Naive B cell (primary cell): ENCODE measurements at regions not wholly inside any gene's neighbourhood (a gene's known extent, or its start where the extent isn't known, plus 50 kb on each side); places are given as distances from the start of the nearest gene placed in this dataset.
A peak's percentile ranks its signal among the peaks of the same experiment; 100 is the strongest.
"Not testable (repeated sequence)": the region's sequence is repeated elsewhere in the genome, so short reads cannot be mapped to it uniquely, and the experiment has no call there.

Experiments
- ATAC-seq, 2 donors: fragments of 150-1000 bp; cut with Tn5 transposase; 2 replicates each; pipeline ENCODE4 v1.10.0; 2021; ENCODE audit warnings: low read depth in 2 of 2, mild to moderate bottlenecking in 2 of 2, moderate library complexity in 2 of 2
- DNase-seq: peaks from one replicate; pipeline ENCODE4 v3.0.0; 2022
- H3K27ac Mint-ChIP-seq, 6 donors: one replicate each; pipeline ENCODE4 v1.8.0; 2020 to 2022; ENCODE audit warnings: mild to moderate bottlenecking in 6 of 6, mixed read lengths in 6 of 6, moderate library complexity in 5 of 6, inconsistent platforms in 2 of 6
- H3K27me3 Mint-ChIP-seq, 3 donors: one replicate each; pipeline ENCODE4 v1.8.0; 2021 to 2022; ENCODE audit warnings: mixed read lengths in 3 of 3, mild to moderate bottlenecking in 1 of 3
- H3K36me3 Mint-ChIP-seq, 2 donors: one replicate each; pipeline ENCODE4 v1.8.0; 2020 to 2022; ENCODE audit warnings: mixed read lengths in 2 of 2, inconsistent platforms in 1 of 2, mild to moderate bottlenecking in 1 of 2
- H3K4me1 Mint-ChIP-seq, 3 donors: one replicate each; pipeline ENCODE4 v1.8.0; 2020 to 2022; ENCODE audit warnings: mixed read lengths in 3 of 3, inconsistent platforms in 1 of 3, mild to moderate bottlenecking in 1 of 3, moderate library complexity in 1 of 3
- H3K4me3 Mint-ChIP-seq, 8 donors: one replicate each; pipeline ENCODE4 v1.8.0; 2020 to 2022; ENCODE audit warnings: mild to moderate bottlenecking in 8 of 8, mixed read lengths in 8 of 8, moderate library complexity in 8 of 8, inconsistent platforms in 2 of 8
- H3K9me3 Mint-ChIP-seq, 7 donors: one replicate each; pipeline ENCODE4 v1.8.0; 2020 to 2022; ENCODE audit warnings: mixed read lengths in 7 of 7, mild to moderate bottlenecking in 5 of 7, inconsistent platforms in 2 of 7, moderate library complexity in 1 of 7

DNA sequence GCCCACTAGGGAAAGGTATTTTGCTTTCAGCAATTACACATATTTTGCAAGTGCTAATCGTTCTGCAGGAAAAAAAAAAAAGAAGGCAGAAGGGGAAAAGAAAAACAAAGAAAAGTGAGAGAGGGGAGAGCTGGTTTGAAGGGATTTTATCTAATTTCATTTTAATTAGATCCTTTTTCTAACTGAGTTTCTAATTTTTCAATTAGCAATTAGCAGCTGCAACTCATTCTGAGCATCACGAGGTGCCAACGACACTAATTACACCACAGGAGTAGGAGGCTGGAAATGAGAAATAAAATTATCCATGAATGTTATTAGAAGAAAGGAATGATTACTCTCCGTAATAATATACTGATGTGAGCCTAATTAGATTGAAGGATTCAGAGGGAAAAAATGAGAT lies 481.0 kb upstream of the CAMK1G start:
- no peak overlapping the region for H3K4me3 Mint-ChIP-seq
- ATAC-seq (no peak), DNase-seq (no peak)
- H3K27me3 Mint-ChIP-seq: peaks cover 0 to 13% (median 7%) of the 10 kb centered on the region in 3 donors
- H3K4me1 Mint-ChIP-seq: no peaks in the 10 kb centered on the region
- H3K36me3 Mint-ChIP-seq: no peaks in the 10 kb centered on the region
- H3K27ac Mint-ChIP-seq: no peak overlapping the region
- H3K9me3 Mint-ChIP-seq: no peaks in the 10 kb centered on the region

DNA sequence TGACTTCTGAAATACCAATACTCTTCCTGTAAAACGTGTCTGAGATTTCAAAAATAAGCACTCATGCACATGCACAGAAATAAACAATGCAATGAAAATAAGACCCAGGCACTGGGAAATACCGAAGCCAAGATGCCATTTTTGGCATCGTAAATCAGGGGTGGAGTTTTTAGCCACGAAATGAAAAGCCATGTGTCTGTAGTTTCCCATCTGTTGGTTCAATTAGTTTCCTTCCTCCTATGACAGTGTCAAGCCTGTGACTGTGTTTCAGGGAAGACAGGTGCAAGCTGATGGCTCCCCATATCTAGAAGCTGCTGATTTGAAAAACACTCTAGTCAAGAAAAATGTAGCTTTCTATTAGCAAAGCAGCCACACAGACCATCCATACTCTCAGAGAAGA lies 480.4 kb upstream of the CAMK1G start:
- DNase-seq (no peak), ATAC-seq (no peak)
- Mint-ChIP-seq H3K4me1 (no peaks in the 10 kb centered on the region), H3K27me3 (peaks cover 0 to 13% (median 7%) of the 10 kb centered on the region in 3 donors), H3K4me3 (no peak overlapping the region), H3K27ac (no peak overlapping the region), H3K9me3 (no peaks in the 10 kb centered on the region), H3K36me3 (no peaks in the 10 kb centered on the region)

GRCh38 chr1:209104646-209105045 lies 478.9 kb upstream of the CAMK1G start:
- Mint-ChIP-seq H3K27me3 (peaks cover 0 to 13% (median 7%) of the 10 kb centered on the region in 3 donors), H3K27ac (no peak overlapping the region), H3K4me3 (no peak overlapping the region), H3K9me3 (no peaks in the 10 kb centered on the region), H3K4me1 (no peaks in the 10 kb centered on the region), H3K36me3 (no peaks in the 10 kb centered on the region)
- DNase-seq: no peak
- ATAC-seq: no peak

DNA sequence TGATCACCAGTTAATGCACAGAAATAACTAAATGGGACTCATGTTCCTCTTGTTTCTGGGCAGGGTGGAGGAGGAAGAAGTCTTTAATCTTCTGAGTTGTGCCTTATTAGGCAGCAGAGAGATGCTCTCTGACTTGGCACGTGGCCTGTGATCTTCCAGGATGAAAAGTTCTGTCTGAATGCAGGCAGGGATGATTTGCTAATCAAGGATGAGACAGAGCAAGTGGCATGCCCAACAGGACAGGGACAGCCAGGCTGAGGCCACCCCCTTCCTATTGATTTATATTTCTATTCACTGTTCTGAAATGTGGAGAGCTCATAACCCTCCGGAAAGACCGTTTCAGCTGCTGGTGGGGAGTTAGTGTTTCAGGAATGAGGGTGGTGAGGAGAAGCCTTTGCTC lies 477.8 kb upstream of the CAMK1G start:
- no peaks in the 10 kb centered on the region for H3K36me3 Mint-ChIP-seq
- no peak for ATAC-seq
- H3K4me1 Mint-ChIP-seq: no peaks in the 10 kb centered on the region
- no peak for DNase-seq
- H3K27me3 Mint-ChIP-seq: peaks cover 0 to 13% (median 7%) of the 10 kb centered on the region in 3 donors
- no peaks in the 10 kb centered on the region for H3K9me3 Mint-ChIP-seq
- H3K27ac Mint-ChIP-seq: no peak overlapping the region
- no peak overlapping the region for H3K4me3 Mint-ChIP-seq

- Mint-ChIP-seq H3K4me1 (no peaks in the 10 kb centered on the region), H3K36me3 (no peaks in the 10 kb centered on the region), H3K27me3 (peaks cover 0 to 10% (median 2%) of the 10 kb centered on the region in 3 donors), H3K4me3 (no peak overlapping the region), H3K9me3 (no peaks in the 10 kb centered on the region), H3K27ac (peak overlapping the region in 1 of 6 donors; percentile 25)
- no peak for DNase-seq
- ATAC-seq: no peak
Measured at GRCh38 chr1:209106237-209106741, 477.2 kb upstream of the CAMK1G start.

DNA sequence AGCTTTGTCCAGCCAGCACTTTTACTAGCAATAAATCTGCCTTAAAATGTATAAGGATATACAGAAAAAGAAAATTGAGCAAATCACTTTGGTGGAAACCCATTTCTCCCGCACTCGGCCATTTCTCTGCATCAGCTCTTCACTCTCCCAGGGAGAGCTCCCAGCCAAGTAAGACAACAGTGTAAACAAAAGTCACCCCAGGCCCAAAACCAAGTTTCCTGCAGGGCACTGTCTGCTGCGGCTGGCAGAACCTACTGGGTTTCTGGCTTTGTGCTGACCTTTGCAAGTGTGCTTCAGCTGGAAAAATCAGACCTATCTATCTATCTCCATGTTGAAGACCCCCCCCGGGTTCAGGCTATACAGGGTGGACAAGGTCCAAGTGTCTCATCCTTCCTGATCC lies 476.7 kb upstream of the CAMK1G start:
- no peak overlapping the region for H3K4me3 Mint-ChIP-seq
- DNase-seq (no peak), ATAC-seq (no peak)
- no peak overlapping the region for H3K27ac Mint-ChIP-seq
- H3K9me3 Mint-ChIP-seq: no peaks in the 10 kb centered on the region
- H3K36me3 Mint-ChIP-seq: no peaks in the 10 kb centered on the region
- H3K4me1 Mint-ChIP-seq: no peaks in the 10 kb centered on the region
- H3K27me3 Mint-ChIP-seq: peaks cover 0 to 9% (median 0%) of the 10 kb centered on the region in 3 donors

GRCh38 chr1:209107535-209107934 lies 476.0 kb upstream of the CAMK1G start:
- H3K9me3 Mint-ChIP-seq: no peaks in the 10 kb centered on the region
- H3K27me3 Mint-ChIP-seq: peaks cover 0 to 9% (median 0%) of the 10 kb centered on the region in 3 donors
- no peak for ATAC-seq
- H3K27ac Mint-ChIP-seq: no peak overlapping the region
- H3K36me3 Mint-ChIP-seq: no peaks in the 10 kb centered on the region
- no peak for DNase-seq
- H3K4me3 Mint-ChIP-seq: no peak overlapping the region
- H3K4me1 Mint-ChIP-seq: no peaks in the 10 kb centered on the region

DNA sequence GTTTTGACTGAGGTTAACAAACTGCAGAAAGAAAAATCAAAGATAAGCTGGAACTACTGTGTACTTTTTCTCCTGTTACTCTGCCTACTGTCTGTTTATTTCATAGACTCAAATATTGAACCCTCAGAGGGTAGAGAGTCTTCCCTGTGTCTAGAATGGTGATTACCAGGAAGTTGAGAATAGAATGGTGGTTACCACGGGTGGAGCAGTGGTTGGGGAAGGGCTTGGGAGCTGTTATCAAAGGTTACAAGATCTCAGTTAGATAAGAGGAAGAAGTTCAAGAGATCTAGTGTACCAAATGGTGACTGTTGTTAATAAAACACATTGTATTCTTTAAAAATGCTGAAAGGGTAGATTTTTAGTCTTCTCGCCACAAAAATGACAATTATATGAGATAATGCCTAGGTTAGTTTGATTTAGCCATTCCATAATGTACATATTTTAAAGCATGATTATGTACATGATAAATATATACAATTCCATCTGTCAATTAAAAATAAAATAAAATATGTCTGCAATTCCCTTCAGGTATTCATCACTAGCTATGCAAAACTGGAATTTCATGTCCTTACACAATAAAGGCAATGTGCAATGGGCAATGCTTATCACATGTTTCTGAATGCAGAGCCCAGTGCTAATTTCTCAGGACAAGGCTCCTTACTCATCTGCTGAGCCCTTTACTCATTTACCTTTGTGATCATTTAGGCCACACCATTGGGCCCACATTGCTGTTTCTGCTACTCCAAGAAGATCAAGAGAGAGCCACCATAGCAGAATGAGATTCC lies 474.3 kb upstream of the CAMK1G start:
- no peaks in the 10 kb centered on the region for H3K9me3 Mint-ChIP-seq
- DNase-seq (no peak), ATAC-seq (no peak)
- no peak overlapping the region for H3K4me3 Mint-ChIP-seq
- H3K4me1 Mint-ChIP-seq: no peaks in the 10 kb centered on the region
- H3K36me3 Mint-ChIP-seq: no peaks in the 10 kb centered on the region
- H3K27me3 Mint-ChIP-seq: peaks cover 0 to 8% (median 0%) of the 10 kb centered on the region in 3 donors
- no peak overlapping the region for H3K27ac Mint-ChIP-seq

GRCh38 chr1:209113521-209113920 lies 470.0 kb upstream of the CAMK1G start:
- no peak overlapping the region for H3K27ac Mint-ChIP-seq
- H3K4me3 Mint-ChIP-seq: no peak overlapping the region
- H3K4me1 Mint-ChIP-seq: no peaks in the 10 kb centered on the region
- no peak for ATAC-seq
- H3K36me3 Mint-ChIP-seq: no peaks in the 10 kb centered on the region
- H3K27me3 Mint-ChIP-seq: peaks cover 0 to 6% (median 0%) of the 10 kb centered on the region in 3 donors
- DNase-seq: no peak
- H3K9me3 Mint-ChIP-seq: peaks cover 0 to 2% (median 0%) of the 10 kb centered on the region in 7 donors

- peaks cover 0 to 4% (median 2%) of the 10 kb centered on the region in 7 donors for H3K9me3 Mint-ChIP-seq
- no peak overlapping the region for H3K27ac Mint-ChIP-seq
- peaks cover 2 to 11% (median 9%) of the 10 kb centered on the region in 3 donors for H3K27me3 Mint-ChIP-seq
- ATAC-seq: no peak
- no peak overlapping the region for H3K4me3 Mint-ChIP-seq
- no peaks in the 10 kb centered on the region for H3K4me1 Mint-ChIP-seq
- no peaks in the 10 kb centered on the region for H3K36me3 Mint-ChIP-seq
- no peak for DNase-seq
Measured at GRCh38 chr1:209116705-209117104, 466.8 kb upstream of the CAMK1G start.

DNA sequence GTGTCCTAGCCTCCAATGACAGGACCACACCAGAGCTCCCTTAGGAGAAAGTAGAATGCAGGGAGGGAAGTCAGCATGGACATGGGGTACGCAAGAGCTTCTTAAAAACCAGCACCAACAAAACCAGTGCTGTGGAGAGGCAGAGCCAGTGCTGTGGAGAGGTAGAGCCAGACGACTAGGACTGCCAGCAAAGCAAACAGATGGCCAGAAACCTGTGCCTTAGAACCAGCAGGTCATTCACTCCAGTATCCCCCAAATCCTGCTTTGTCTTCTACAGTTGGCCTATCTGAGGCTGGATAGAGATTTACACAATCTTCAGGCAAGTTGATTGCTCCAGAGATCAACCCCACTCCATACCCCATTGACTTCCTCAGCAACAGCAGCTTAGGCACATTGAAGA lies 459.9 kb upstream of the CAMK1G start:
- Mint-ChIP-seq H3K27ac (no peak overlapping the region), H3K4me3 (no peak overlapping the region), H3K36me3 (no peaks in the 10 kb centered on the region), H3K27me3 (peaks cover 7 to 14% (median 11%) of the 10 kb centered on the region in 3 donors), H3K9me3 (peaks cover 0 to 11% (median 4%) of the 10 kb centered on the region in 7 donors), H3K4me1 (no peaks in the 10 kb centered on the region)
- ATAC-seq: no peak
- DNase-seq: no peak

DNA sequence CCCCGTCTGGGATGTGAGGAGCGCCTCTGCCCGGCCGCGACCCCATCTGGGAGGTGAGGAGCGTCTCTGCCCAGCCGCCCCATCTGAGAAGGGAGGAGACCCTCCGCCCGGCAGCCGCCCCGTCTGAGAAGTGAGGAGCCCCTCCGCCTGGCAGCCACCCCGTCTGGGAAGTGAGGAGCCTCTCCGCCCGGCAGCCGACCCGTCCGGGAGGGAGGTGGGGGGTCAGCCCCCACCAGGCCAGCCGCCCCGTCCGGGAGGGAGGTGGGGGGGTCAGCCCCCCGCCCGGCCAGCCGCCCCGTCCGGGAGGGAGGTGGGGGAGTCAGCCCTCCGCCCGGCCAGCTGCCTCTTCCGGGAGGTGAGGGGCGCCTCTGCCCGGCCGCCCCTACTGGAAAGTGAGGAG lies 454.4 kb upstream of the CAMK1G start:
- peaks cover 0 to 11% (median 2%) of the 10 kb centered on the region in 7 donors for H3K9me3 Mint-ChIP-seq
- not testable (repeated sequence) for H3K36me3 Mint-ChIP-seq, ATAC-seq, H3K4me1 Mint-ChIP-seq, H3K27ac Mint-ChIP-seq, H3K4me3 Mint-ChIP-seq, DNase-seq, H3K27me3 Mint-ChIP-seq

- Mint-ChIP-seq H3K4me3 (no peak overlapping the region), H3K4me1 (no peaks in the 10 kb centered on the region), H3K27me3 (no peaks in the 10 kb centered on the region), H3K27ac (no peak overlapping the region), H3K9me3 (peaks cover 0 to 14% (median 5%) of the 10 kb centered on the region in 7 donors), H3K36me3 (no peaks in the 10 kb centered on the region)
- DNase-seq: no peak
- ATAC-seq: no peak
Measured at GRCh38 chr1:209130886-209131285, 452.6 kb upstream of the CAMK1G start.

GRCh38 chr1:209132736-209133467 lies 450.6 kb upstream of the CAMK1G start:
- Mint-ChIP-seq H3K4me3 (no peak overlapping the region), H3K9me3 (peaks cover 0 to 11% (median 5%) of the 10 kb centered on the region in 7 donors), H3K36me3 (no peaks in the 10 kb centered on the region), H3K27me3 (no peaks in the 10 kb centered on the region), H3K27ac (no peak overlapping the region), H3K4me1 (no peaks in the 10 kb centered on the region)
- DNase-seq: no peak
- ATAC-seq: no peak
